ENCODE measurements at regions not wholly inside any gene's neighbourhood (a gene's known extent, or its start where the extent isn't known, plus 50 kb on each side); places are given as distances from the start of the nearest gene placed in this dataset.
A peak's percentile ranks its signal among the peaks of the same experiment; 100 is the strongest.

GRCh38 chr6:92538926-92539325, 880.4 kb downstream of the EPHA7 start:
- DNase-seq (ENCODE audit: low read depth in 2 of 2) = no peak
- Histone ChIP-seq H3K27me3 (ENCODE audit: control insufficient read depth, insufficient read depth, low read length) (no peaks in the 10 kb centered on the region), H2AFZ (ENCODE audit: low read length) (no peak overlapping the region), H3K36me3 (ENCODE audit: control insufficient read depth, insufficient read depth, low read length) (no peaks in the 10 kb centered on the region), H3K9me3 (ENCODE audit: control insufficient read depth, insufficient read depth, low read depth, low read length) (no peaks in the 10 kb centered on the region), H3K4me3 (replicated peaks in 1 of 4; ENCODE audit: control extremely low read depth in 1 of 4, insufficient read depth in 1 of 4, low read depth in 3 of 4, low read length in 4 of 4) (no peak overlapping the region), H4K20me1 (ENCODE audit: control insufficient read depth, extremely low read depth, insufficient read depth, low read length) (no peaks in the 10 kb centered on the region), H3K4me1 (ENCODE audit: control insufficient read depth, extremely low read depth, insufficient read depth, low read length) (no peaks in the 10 kb centered on the region), H3K27ac (ENCODE audit: insufficient read depth, low read length) (no peak overlapping the region), H3K79me2 (ENCODE audit: control insufficient read depth, insufficient read depth, low read length) (no peaks in the 10 kb centered on the region), H3K9ac (ENCODE audit: insufficient read depth, low read length) (no peak overlapping the region), H3K4me2 (ENCODE audit: extremely low read depth, insufficient read depth, low read length) (no peak overlapping the region)
- TF ChIP-seq, protein P1, sequence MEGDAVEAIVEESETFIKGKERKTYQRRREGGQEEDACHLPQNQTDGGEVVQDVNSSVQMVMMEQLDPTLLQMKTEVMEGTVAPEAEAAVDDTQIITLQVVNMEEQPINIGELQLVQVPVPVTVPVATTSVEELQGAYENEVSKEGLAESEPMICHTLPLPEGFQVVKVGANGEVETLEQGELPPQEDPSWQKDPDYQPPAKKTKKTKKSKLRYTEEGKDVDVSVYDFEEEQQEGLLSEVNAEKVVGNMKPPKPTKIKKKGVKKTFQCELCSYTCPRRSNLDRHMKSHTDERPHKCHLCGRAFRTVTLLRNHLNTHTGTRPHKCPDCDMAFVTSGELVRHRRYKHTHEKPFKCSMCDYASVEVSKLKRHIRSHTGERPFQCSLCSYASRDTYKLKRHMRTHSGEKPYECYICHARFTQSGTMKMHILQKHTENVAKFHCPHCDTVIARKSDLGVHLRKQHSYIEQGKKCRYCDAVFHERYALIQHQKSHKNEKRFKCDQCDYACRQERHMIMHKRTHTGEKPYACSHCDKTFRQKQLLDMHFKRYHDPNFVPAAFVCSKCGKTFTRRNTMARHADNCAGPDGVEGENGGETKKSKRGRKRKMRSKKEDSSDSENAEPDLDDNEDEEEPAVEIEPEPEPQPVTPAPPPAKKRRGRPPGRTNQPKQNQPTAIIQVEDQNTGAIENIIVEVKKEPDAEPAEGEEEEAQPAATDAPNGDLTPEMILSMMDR (conservative IDR thresholded peaks at IDR 0.05 in 1 of 2, IDR thresholded peaks at IDR 0.05 in 1 of 2; ENCODE audit: low read depth in 1 of 2, low read length in 2 of 2) = no peak
- no peak for TF ChIP-seq EZH2 (IDR thresholded peaks at IDR 0.05; ENCODE audit: low read length, missing control alignments)

DNA sequence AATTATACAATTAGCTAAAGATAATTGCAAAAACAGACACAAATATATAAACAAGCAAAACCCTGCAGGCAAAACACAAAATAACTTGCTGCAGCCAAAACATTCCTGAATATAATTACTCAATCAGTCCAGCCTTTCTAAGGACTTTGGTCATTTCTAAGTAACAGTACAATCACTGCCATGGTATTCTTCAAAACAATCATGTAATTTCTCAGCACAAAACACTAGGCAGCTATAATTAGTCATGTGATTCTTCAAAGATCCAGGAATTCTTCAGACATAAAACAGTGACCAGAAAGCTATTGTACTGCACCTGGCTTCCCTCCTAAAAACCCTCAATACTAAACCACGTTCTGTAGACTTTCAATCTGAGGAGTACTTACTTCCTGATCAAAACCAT, 881.1 kb downstream of the EPHA7 start:
- no peak for TF ChIP-seq EZH2 (IDR thresholded peaks at IDR 0.05; ENCODE audit: low read length, missing control alignments)
- TF ChIP-seq, protein P1 (conservative IDR thresholded peaks at IDR 0.05 in 1 of 2, IDR thresholded peaks at IDR 0.05 in 1 of 2; ENCODE audit: low read depth in 1 of 2, low read length in 2 of 2) = no peak
- no peak overlapping the region for H3K4me2 ChIP-seq (ENCODE audit: extremely low read depth, insufficient read depth, low read length)
- no peaks in the 10 kb centered on the region for H3K4me1 ChIP-seq (ENCODE audit: control insufficient read depth, extremely low read depth, insufficient read depth, low read length)
- no peaks in the 10 kb centered on the region for H3K9me3 ChIP-seq (ENCODE audit: control insufficient read depth, insufficient read depth, low read depth, low read length)
- H3K27ac ChIP-seq (ENCODE audit: insufficient read depth, low read length) = no peak overlapping the region
- peak in 1 of 2 donors; percentile 61 for DNase-seq (ENCODE audit: low read depth in 2 of 2)
- H3K4me3 ChIP-seq (replicated peaks in 1 of 4; ENCODE audit: control extremely low read depth in 1 of 4, insufficient read depth in 1 of 4, low read depth in 3 of 4, low read length in 4 of 4) = no peak overlapping the region
- H3K36me3 ChIP-seq (ENCODE audit: control insufficient read depth, insufficient read depth, low read length) = no peaks in the 10 kb centered on the region
- no peak overlapping the region for H3K9ac ChIP-seq (ENCODE audit: insufficient read depth, low read length)
- no peak overlapping the region for H2AFZ ChIP-seq (ENCODE audit: low read length)
- no peaks in the 10 kb centered on the region for H4K20me1 ChIP-seq (ENCODE audit: control insufficient read depth, extremely low read depth, insufficient read depth, low read length)
- no peaks in the 10 kb centered on the region for H3K79me2 ChIP-seq (ENCODE audit: control insufficient read depth, insufficient read depth, low read length)
- no peaks in the 10 kb centered on the region for H3K27me3 ChIP-seq (ENCODE audit: control insufficient read depth, insufficient read depth, low read length)

DNA sequence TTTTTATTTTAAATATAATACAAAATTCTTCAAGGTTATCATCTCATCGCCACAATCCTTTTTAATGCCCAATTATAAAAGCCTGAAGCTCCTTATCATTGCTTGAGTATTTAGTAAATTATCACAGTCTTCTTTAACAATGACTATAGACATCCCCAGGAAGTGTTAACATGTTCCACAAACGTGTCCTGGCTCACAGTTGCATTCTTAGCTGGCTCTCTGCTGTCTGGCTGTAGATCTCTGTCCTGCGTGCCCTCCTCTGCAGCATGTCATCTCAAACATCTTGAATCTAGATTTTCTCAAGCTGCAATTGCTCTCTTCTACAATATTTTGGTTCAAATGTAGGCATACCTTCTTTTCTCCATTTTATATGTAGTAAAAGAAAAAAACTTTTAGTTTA, 885.2 kb downstream of the EPHA7 start:
- no peaks in the 10 kb centered on the region for H3K9me3 ChIP-seq (ENCODE audit: control insufficient read depth, insufficient read depth, low read depth, low read length)
- H3K4me1 ChIP-seq (ENCODE audit: control insufficient read depth, extremely low read depth, insufficient read depth, low read length) = no peaks in the 10 kb centered on the region
- no peak for TF ChIP-seq EZH2 (IDR thresholded peaks at IDR 0.05; ENCODE audit: low read length, missing control alignments)
- TF ChIP-seq, protein P1 (conservative IDR thresholded peaks at IDR 0.05 in 1 of 2, IDR thresholded peaks at IDR 0.05 in 1 of 2; ENCODE audit: low read depth in 1 of 2, low read length in 2 of 2) = no peak
- no peak overlapping the region for H3K4me2 ChIP-seq (ENCODE audit: extremely low read depth, insufficient read depth, low read length)
- H4K20me1 ChIP-seq (ENCODE audit: control insufficient read depth, extremely low read depth, insufficient read depth, low read length) = no peaks in the 10 kb centered on the region
- no peak overlapping the region for H3K9ac ChIP-seq (ENCODE audit: insufficient read depth, low read length)
- no peaks in the 10 kb centered on the region for H3K79me2 ChIP-seq (ENCODE audit: control insufficient read depth, insufficient read depth, low read length)
- no peak overlapping the region for H2AFZ ChIP-seq (ENCODE audit: low read length)
- DNase-seq (ENCODE audit: low read depth in 2 of 2) = no peak
- H3K36me3 ChIP-seq (ENCODE audit: control insufficient read depth, insufficient read depth, low read length) = no peaks in the 10 kb centered on the region
- H3K27me3 ChIP-seq (ENCODE audit: control insufficient read depth, insufficient read depth, low read length) = no peaks in the 10 kb centered on the region
- no peak overlapping the region for H3K27ac ChIP-seq (ENCODE audit: insufficient read depth, low read length)
- H3K4me3 ChIP-seq (replicated peaks in 1 of 4; ENCODE audit: control extremely low read depth in 1 of 4, insufficient read depth in 1 of 4, low read depth in 3 of 4, low read length in 4 of 4) = no peak overlapping the region

Measured in fibroblast of lung (primary cell).